ENCODE measurements at regions not wholly inside any gene's neighbourhood (a gene's known extent, or its start where the extent isn't known, plus 50 kb on each side); places are given as distances from the start of the nearest gene placed in this dataset.

DNA sequence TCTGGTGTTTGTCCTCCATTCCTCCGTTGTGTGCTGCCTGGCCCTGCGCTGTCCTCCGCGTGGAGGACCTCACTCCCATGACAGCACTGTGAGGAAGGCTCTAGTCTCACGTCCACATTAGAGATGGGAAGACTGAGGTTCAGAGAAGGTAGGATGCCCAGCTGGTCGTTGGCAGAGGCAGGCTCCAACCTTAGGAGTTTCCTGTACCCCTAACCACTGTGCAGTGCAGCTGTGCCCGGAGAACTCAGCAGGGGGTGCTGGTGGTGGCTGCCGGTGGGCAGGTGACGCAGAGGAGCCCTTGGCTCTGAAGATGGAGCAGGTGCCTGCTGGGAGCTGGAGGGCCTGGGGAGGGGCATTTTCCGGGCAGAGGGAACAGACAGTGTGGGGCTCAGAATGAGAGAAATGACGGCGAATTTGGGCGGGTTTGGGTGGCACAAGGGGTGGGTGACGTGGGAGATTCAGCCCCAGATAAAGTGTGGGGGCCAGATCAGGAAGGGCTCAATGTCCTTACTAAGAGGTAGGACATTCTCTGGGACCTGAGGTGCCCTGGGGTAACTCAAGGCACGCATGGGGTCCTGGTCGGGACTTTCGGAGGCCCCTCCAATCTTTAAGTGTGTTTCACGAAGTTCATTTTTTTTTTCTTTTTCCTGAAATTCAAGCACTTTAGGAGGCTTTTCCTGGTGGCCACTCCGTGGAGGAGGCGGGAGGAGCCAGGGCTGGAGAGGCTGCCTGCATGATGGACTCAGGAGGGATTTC, 535.0 kb downstream of the TBC1D22A start:
- TF ChIP-seq, protein P1, sequence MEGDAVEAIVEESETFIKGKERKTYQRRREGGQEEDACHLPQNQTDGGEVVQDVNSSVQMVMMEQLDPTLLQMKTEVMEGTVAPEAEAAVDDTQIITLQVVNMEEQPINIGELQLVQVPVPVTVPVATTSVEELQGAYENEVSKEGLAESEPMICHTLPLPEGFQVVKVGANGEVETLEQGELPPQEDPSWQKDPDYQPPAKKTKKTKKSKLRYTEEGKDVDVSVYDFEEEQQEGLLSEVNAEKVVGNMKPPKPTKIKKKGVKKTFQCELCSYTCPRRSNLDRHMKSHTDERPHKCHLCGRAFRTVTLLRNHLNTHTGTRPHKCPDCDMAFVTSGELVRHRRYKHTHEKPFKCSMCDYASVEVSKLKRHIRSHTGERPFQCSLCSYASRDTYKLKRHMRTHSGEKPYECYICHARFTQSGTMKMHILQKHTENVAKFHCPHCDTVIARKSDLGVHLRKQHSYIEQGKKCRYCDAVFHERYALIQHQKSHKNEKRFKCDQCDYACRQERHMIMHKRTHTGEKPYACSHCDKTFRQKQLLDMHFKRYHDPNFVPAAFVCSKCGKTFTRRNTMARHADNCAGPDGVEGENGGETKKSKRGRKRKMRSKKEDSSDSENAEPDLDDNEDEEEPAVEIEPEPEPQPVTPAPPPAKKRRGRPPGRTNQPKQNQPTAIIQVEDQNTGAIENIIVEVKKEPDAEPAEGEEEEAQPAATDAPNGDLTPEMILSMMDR (IDR thresholded peaks at IDR 0.05; ENCODE audit: control insufficient read depth, insufficient read depth, low read depth, low read length, missing control alignments): no peak
- no peak for DNase-seq (ENCODE audit: low read depth)
- H3K4me3 ChIP-seq (ENCODE audit: control insufficient read depth, low read depth, low read length): no peak overlapping the region

DNA sequence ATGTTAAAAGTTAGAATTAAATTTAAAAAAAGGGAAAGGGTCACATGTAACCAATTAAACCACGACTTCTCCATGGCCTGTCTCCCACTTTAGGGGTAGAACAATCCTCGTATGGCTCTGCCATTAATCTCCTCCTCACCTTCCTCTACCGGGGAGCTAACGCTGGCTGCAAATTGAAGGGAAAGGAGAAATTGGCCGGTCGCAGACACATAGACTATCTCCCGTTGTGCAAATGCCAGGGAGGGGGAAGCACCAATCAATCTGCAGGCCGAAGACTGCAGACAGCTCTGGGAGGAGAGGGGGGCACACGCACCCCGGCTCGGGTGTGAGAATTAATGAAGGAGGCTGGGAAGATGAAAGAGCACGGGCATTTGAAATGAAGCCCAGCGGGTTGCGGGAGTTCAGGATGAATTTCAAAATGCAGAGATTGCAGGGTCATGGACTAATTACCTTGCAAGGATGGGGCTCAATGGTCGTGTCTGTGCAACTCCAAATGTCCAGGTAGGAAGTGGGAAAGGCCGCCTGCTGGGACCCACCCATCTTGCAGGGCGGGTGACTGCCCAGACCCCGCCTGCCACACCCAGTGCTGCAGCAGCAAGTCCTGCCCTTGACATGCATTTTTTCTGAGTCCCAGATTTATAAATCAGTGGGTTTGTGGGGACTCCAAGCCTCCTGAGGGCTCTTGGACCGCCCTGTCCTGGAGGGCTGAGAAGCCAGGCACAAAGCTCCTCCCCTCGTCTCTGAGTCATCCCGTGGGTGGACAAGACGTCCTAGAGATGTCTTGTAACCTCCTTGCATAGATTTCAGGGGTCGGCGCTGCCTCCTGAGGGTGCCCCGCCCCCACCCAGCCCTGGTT, 534.2 kb downstream of the TBC1D22A start:
- DNase-seq (ENCODE audit: low read depth): no peak
- TF ChIP-seq, protein P1 (IDR thresholded peaks at IDR 0.05; ENCODE audit: control insufficient read depth, insufficient read depth, low read depth, low read length, missing control alignments): no peak
- no peak overlapping the region for H3K4me3 ChIP-seq (ENCODE audit: control insufficient read depth, low read depth, low read length)

DNA sequence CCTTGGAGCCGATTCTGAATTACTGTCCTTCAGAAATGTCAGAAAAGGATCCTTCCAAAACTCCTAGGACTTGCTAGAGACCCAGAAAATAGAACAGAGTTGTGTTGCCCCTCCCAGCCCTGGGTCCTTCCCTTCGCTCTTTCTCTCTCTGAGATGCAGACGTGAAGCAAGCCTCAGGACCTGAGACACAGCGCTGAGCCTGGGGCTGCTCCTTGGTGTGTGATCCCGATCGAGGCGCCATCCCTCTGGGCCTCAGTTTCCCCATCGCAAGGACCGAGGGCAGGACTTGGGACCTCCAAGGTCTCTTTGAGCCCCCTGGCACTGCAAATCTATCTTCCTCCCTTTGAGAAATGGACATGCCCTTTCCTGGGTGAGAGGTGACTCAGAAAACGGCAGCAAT, 533.5 kb downstream of the TBC1D22A start:
- DNase-seq (ENCODE audit: low read depth): no peak
- TF ChIP-seq, protein P1 (IDR thresholded peaks at IDR 0.05; ENCODE audit: control insufficient read depth, insufficient read depth, low read depth, low read length, missing control alignments): no peak
- H3K4me3 ChIP-seq (ENCODE audit: control insufficient read depth, low read depth, low read length): no peak overlapping the region

DNA sequence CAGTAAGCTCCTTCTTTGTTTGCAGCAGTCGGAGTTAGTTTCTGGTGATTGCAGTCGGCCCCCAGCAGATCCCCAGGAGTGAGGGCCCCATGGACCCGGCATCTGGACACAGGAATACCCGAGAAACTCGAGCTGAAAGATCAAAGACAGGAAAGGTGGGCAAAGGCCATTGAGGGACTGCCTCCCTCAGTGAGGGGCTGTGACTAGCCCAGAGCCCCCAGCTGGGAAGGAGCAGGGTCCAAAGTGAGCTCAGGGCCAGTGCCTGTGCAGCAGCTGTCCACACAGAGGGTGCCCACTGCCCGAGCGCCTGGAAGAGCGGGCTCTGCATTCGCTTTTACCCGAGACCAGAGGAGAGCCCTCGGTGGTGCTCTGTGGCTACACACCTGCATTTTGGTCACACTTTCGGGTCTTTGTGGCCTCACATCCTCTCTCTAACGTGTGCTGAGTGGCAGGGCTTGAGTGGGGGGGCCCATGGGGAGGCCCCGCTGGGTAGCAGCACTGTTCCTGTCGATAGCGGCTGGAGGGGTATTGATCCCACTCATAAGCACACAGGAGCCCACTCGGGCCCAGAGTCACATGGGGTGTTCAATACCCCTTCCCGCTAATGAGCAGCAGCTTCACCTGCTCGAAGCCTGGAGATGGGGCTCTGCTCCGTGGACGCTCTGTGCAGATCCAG, 532.9 kb downstream of the TBC1D22A start:
- TF ChIP-seq, protein P1 (IDR thresholded peaks at IDR 0.05; ENCODE audit: control insufficient read depth, insufficient read depth, low read depth, low read length, missing control alignments): no peak
- no peak overlapping the region for H3K4me3 ChIP-seq (ENCODE audit: control insufficient read depth, low read depth, low read length)

DNA sequence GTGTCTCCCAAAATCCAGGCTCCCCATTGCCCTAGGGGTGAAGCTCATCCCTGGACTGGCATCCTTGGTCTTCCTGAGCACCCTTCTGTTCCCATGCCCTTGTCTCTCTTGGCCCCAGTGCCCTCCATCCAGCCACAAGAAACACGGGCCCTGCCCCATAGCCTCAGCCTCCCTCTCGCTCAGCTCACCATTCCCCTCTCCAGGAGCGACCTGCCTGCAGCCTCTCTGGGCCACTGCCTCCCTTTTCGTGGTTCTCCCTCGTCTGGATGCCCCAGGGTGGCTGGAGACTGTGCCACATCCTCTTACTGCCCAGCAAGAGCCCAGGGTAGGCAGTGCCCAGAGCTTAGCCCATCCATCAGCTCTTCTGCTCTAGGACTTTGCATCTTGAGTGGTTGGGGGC, 532.1 kb downstream of the TBC1D22A start:
- TF ChIP-seq, protein P1 (IDR thresholded peaks at IDR 0.05; ENCODE audit: control insufficient read depth, insufficient read depth, low read depth, low read length, missing control alignments): no peak
- no peak for DNase-seq (ENCODE audit: low read depth)
- no peak overlapping the region for H3K4me3 ChIP-seq (ENCODE audit: control insufficient read depth, low read depth, low read length)

More for the DNA sequence above, 532.9 kb downstream of the TBC1D22A start:
- DNase-seq (ENCODE audit: low read depth): no peak

DNA sequence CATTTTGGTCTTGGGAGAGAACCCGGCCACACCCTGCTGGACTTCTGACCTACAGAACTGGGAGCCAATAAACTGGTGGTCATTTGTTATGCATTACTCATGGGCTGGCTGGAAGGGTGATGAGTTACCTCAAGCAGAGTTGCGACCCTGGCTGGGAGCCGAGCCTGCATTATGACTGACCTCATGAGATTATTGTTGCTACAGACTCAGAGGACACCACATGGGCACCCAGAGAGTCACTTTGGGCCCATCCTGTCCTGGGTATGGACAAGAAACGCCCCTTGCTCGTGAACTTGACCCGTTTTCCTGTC, 531.7 kb downstream of the TBC1D22A start:
- TF ChIP-seq, protein P1 (IDR thresholded peaks at IDR 0.05; ENCODE audit: control insufficient read depth, insufficient read depth, low read depth, low read length, missing control alignments): no peak
- H3K4me3 ChIP-seq (ENCODE audit: control insufficient read depth, low read depth, low read length): no peak overlapping the region
- DNase-seq (ENCODE audit: low read depth): peak; percentile 28

All from AG09309 (cell line).